Hematopoietic multipotent progenitor cell treated with erythropoietin and hydrocortisone succinate and interleukin-3 and kit ligand, for 4 days (in vitro differentiated cells): ENCODE measurements at regions not wholly inside any gene's neighbourhood (a gene's known extent, or its start where the extent isn't known, plus 50 kb on each side); places are given as distances from the start of the nearest gene placed in this dataset.
A peak's percentile ranks its signal among the peaks of the same experiment; 100 is the strongest.
"Not testable (repeated sequence)": the region's sequence is repeated elsewhere in the genome, so short reads cannot be mapped to it uniquely, and the experiment has no call there.

Source experiments
- DNase-seq: peaks from one replicate; pipeline ENCODE4 v3.0.0-alpha.2; 2015

- DNase-seq = no peak
These were observed 53.8 kb upstream of the DCP1A start for GRCh38 chr3:53401154-53401553.

GRCh38 chr3:53402326-53402725 is 55.0 kb upstream of the DCP1A start:
- no peak for DNase-seq

- no peak for DNase-seq
These were observed 64.0 kb upstream of the DCP1A start for GRCh38 chr3:53411371-53411770.

GRCh38 chr3:53412953-53413352 is 65.6 kb upstream of the DCP1A start:
- DNase-seq = no peak

GRCh38 chr3:53416530-53416929 is 69.2 kb upstream of the DCP1A start:
- no peak for DNase-seq

- no peak for DNase-seq
These were observed 73.5 kb upstream of the DCP1A start for GRCh38 chr3:53420831-53421230.

- no peak for DNase-seq
These were observed 71.3 kb upstream of the CACNA1D start for GRCh38 chr3:53422954-53423698.

GRCh38 chr3:53425936-53426335 is 68.5 kb upstream of the CACNA1D start:
- no peak for DNase-seq

- peak; percentile 5 for DNase-seq
These were observed 67.5 kb upstream of the CACNA1D start for GRCh38 chr3:53426918-53427317.

- DNase-seq = no peak
These were observed 57.6 kb upstream of the CACNA1D start for GRCh38 chr3:53436828-53437227.

- not testable (repeated sequence) for DNase-seq
These were observed 51.5 kb upstream of the CACNA1D start for GRCh38 chr3:53442863-53443262.
